ENCODE measurements at regions not wholly inside any gene's neighbourhood (a gene's known extent, or its start where the extent isn't known, plus 50 kb on each side); places are given as distances from the start of the nearest gene placed in this dataset.

DNA sequence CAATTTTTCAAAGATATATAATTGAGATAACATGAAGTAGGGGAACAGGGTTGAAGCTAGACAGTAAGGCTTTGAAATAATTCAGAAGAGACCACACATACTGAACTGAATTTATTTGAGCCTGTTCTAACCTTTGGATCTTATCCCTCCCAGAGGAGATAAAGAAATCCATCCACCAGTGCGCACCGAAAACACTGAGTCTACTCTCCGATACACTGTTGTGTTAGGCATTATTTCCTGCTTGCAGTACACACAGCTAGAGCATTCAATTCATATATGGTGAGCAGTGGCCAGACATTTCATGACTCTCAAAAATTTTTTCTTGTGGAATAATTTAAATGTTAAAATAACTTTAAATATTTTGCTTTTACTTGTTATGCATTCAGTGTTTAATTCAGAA, 342.7 kb downstream of the GPD2 start:
- TF ChIP-seq, protein P1, sequence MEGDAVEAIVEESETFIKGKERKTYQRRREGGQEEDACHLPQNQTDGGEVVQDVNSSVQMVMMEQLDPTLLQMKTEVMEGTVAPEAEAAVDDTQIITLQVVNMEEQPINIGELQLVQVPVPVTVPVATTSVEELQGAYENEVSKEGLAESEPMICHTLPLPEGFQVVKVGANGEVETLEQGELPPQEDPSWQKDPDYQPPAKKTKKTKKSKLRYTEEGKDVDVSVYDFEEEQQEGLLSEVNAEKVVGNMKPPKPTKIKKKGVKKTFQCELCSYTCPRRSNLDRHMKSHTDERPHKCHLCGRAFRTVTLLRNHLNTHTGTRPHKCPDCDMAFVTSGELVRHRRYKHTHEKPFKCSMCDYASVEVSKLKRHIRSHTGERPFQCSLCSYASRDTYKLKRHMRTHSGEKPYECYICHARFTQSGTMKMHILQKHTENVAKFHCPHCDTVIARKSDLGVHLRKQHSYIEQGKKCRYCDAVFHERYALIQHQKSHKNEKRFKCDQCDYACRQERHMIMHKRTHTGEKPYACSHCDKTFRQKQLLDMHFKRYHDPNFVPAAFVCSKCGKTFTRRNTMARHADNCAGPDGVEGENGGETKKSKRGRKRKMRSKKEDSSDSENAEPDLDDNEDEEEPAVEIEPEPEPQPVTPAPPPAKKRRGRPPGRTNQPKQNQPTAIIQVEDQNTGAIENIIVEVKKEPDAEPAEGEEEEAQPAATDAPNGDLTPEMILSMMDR (IDR thresholded peaks at IDR 0.05; ENCODE audit: insufficient read depth, low read length, poor library complexity, severe bottlenecking), result no peak
- TF ChIP-seq EZH2phosphoT487 (conservative IDR thresholded peaks at IDR 0.05; ENCODE audit: low read length), result no peak

Data from SU-DHL-6 (cell line).